ENCODE measurements at regions not wholly inside any gene's neighbourhood (a gene's known extent, or its start where the extent isn't known, plus 50 kb on each side); places are given as distances from the start of the nearest gene placed in this dataset.

- H3K36me3 ChIP-seq (ENCODE audit: insufficient read depth in 1 of 2, low read depth in 1 of 2) = no peaks in the 10 kb centered on the region
- WGBS, 3 donors = 26 to 31% (median 29%) methylated on average over 2 of the region's 2 CpGs
- no peaks in the 10 kb centered on the region for H3K4me1 ChIP-seq
- ATAC-seq = no peak
- H3K27ac ChIP-seq = no peak overlapping the region
- DNase-seq = no peak
- intact Hi-C loops (cut with DNase I) = no loop called here
- H3K27me3 ChIP-seq (ENCODE audit: insufficient read depth in 3 of 3, low read length in 2 of 3) = peaks cover 0 to 6% (median 0%) of the 10 kb centered on the region in 3 donors
- H3K9me3 ChIP-seq = no peaks in the 10 kb centered on the region
- TF ChIP-seq, protein P1, sequence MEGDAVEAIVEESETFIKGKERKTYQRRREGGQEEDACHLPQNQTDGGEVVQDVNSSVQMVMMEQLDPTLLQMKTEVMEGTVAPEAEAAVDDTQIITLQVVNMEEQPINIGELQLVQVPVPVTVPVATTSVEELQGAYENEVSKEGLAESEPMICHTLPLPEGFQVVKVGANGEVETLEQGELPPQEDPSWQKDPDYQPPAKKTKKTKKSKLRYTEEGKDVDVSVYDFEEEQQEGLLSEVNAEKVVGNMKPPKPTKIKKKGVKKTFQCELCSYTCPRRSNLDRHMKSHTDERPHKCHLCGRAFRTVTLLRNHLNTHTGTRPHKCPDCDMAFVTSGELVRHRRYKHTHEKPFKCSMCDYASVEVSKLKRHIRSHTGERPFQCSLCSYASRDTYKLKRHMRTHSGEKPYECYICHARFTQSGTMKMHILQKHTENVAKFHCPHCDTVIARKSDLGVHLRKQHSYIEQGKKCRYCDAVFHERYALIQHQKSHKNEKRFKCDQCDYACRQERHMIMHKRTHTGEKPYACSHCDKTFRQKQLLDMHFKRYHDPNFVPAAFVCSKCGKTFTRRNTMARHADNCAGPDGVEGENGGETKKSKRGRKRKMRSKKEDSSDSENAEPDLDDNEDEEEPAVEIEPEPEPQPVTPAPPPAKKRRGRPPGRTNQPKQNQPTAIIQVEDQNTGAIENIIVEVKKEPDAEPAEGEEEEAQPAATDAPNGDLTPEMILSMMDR (IDR thresholded peaks at IDR 0.05) = no peak
- H3K4me3 ChIP-seq = no peak overlapping the region
Measured at GRCh38 chr16:79811541-79811940, 211.0 kb upstream of the MAF start.

GRCh38 chr16:79810449-79811189 lies 210.1 kb upstream of the MAF start:
- Histone ChIP-seq H3K36me3 (ENCODE audit: insufficient read depth in 1 of 2, low read depth in 1 of 2) (no peaks in the 10 kb centered on the region), H3K4me3 (no peak overlapping the region), H3K27ac (no peak overlapping the region), H3K9me3 (no peaks in the 10 kb centered on the region), H3K4me1 (no peaks in the 10 kb centered on the region), H3K27me3 (ENCODE audit: insufficient read depth in 3 of 3, low read length in 2 of 3) (peaks cover 0 to 6% (median 0%) of the 10 kb centered on the region in 3 donors)
- WGBS, 3 donors = 70 to 89% (median 84%) methylated on average over 5 to 6 of the region's 6 CpGs
- DNase-seq = no peak
- TF ChIP-seq, protein P1 (IDR thresholded peaks at IDR 0.05) = no peak
- ATAC-seq = no peak
- intact Hi-C loops (cut with DNase I) = no loop called here

DNA sequence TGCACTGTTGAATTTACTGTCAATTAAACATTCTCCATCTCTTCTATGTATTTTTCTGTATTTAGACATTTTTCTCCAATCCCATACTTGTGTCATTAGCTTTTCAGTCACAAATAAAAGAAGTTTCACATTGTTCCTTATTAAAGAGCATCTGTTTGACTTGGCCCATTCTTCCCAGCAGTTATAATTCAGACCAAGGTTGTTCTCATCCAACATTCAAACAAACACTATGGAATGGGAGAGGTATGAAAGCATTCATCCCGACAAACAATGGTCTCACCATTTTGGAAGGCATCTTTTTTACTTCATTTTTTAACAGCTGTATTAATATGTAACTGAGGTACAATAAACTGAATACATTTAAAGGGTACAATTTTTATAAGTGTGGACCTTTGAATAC lies 208.8 kb upstream of the MAF start:
- H3K4me1 ChIP-seq = no peaks in the 10 kb centered on the region
- DNase-seq (no peak), ATAC-seq (no peak)
- TF ChIP-seq, protein P1 (IDR thresholded peaks at IDR 0.05) = no peak
- H3K36me3 ChIP-seq (ENCODE audit: insufficient read depth in 1 of 2, low read depth in 1 of 2) = no peaks in the 10 kb centered on the region
- H3K9me3 ChIP-seq = no peaks in the 10 kb centered on the region
- no peak overlapping the region for H3K4me3 ChIP-seq
- intact Hi-C loops (cut with DNase I) = no loop called here
- H3K27ac ChIP-seq = no peak overlapping the region
- peaks cover 0 to 6% (median under 1%) of the 10 kb centered on the region in 3 donors for H3K27me3 ChIP-seq (ENCODE audit: insufficient read depth in 3 of 3, low read length in 2 of 3)
- WGBS, 3 donors = 39 to 65% (median 47%) methylated on average over 1 of the region's 1 CpG

GRCh38 chr16:79808731-79809130 lies 208.2 kb upstream of the MAF start:
- TF ChIP-seq, protein P1 (IDR thresholded peaks at IDR 0.05) = no peak
- ATAC-seq (no peak), DNase-seq (no peak)
- Histone ChIP-seq H3K27me3 (ENCODE audit: insufficient read depth in 3 of 3, low read length in 2 of 3) (peaks cover 0 to 6% (median 6%) of the 10 kb centered on the region in 3 donors), H3K9me3 (no peaks in the 10 kb centered on the region), H3K4me3 (no peak overlapping the region), H3K36me3 (ENCODE audit: insufficient read depth in 1 of 2, low read depth in 1 of 2) (no peaks in the 10 kb centered on the region), H3K4me1 (no peaks in the 10 kb centered on the region), H3K27ac (no peak overlapping the region)
- intact Hi-C loops (cut with DNase I) = no loop called here
- WGBS, 3 donors = 73 to 79% (median 78%) methylated on average over 3 of the region's 3 CpGs

DNA sequence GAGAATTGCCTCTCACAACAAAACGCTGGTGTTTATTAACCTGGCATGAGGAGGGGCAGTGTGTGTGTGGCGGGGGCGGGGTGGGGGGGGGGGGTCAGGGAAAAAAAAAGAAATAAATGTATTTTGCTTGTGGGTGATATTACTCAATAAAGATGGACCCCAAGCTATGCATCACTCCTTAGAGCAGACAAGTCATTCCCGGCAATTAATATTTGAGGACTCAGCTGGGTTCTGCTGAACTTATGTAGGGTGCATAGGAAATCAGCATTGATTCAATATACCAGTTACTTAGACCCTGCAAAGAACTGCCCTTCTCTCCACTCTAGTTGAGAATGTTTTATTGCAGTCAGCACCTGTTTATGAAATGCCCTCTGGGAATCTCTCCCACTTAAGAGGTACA lies 206.2 kb upstream of the MAF start:
- TF ChIP-seq, protein P1 (IDR thresholded peaks at IDR 0.05) = no peak
- H3K27me3 ChIP-seq (ENCODE audit: insufficient read depth in 3 of 3, low read length in 2 of 3) = peaks cover 0 to 6% (median 6%) of the 10 kb centered on the region in 3 donors
- no peak for DNase-seq
- H3K27ac ChIP-seq = no peak overlapping the region
- H3K4me1 ChIP-seq = no peaks in the 10 kb centered on the region
- H3K36me3 ChIP-seq (ENCODE audit: insufficient read depth in 1 of 2, low read depth in 1 of 2) = no peaks in the 10 kb centered on the region
- no peaks in the 10 kb centered on the region for H3K9me3 ChIP-seq
- no peak for ATAC-seq
- WGBS, 3 donors = 85 to 90% (median 88%) methylated on average over 4 of the region's 4 CpGs
- intact Hi-C loops (cut with DNase I) = no loop called here
- H3K4me3 ChIP-seq = no peak overlapping the region
